ENCODE measurements at regions not wholly inside any gene's neighbourhood (a gene's known extent, or its start where the extent isn't known, plus 50 kb on each side); places are given as distances from the start of the nearest gene placed in this dataset.

DNA sequence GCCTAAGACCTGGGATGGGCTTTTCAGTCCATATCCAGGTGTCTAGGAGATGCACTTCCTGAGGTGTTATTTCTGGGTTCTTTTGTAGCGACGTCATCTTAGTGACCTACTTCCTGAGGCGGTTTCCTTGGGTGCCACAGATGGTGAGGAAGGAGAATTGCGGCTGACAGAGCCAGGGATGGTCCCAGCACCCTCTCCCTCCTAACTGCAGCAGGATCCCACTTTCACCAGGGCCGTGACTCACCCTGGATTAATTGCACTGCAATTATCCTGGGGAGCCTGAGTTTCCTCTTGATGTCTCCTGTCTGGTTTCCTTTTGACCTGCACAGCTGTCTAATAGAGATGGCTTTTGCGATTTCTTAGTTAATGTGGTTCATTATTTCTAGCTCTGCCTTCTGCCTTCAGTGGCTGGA lies 271.7 kb downstream of the TCF7L2 start:
- TF ChIP-seq, protein P1, sequence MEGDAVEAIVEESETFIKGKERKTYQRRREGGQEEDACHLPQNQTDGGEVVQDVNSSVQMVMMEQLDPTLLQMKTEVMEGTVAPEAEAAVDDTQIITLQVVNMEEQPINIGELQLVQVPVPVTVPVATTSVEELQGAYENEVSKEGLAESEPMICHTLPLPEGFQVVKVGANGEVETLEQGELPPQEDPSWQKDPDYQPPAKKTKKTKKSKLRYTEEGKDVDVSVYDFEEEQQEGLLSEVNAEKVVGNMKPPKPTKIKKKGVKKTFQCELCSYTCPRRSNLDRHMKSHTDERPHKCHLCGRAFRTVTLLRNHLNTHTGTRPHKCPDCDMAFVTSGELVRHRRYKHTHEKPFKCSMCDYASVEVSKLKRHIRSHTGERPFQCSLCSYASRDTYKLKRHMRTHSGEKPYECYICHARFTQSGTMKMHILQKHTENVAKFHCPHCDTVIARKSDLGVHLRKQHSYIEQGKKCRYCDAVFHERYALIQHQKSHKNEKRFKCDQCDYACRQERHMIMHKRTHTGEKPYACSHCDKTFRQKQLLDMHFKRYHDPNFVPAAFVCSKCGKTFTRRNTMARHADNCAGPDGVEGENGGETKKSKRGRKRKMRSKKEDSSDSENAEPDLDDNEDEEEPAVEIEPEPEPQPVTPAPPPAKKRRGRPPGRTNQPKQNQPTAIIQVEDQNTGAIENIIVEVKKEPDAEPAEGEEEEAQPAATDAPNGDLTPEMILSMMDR (IDR thresholded peaks at IDR 0.05): no peak
- TF ChIP-seq POLR2A (IDR thresholded peaks at IDR 0.05): no peak
- no peak for TF ChIP-seq POLR2AphosphoS5 (IDR thresholded peaks at IDR 0.05)
- TF ChIP-seq EP300 (IDR thresholded peaks at IDR 0.05): no peak

Measured in sigmoid colon (tissue), 4 donors.